ENCODE measurements at regions not wholly inside any gene's neighbourhood (a gene's known extent, or its start where the extent isn't known, plus 50 kb on each side); places are given as distances from the start of the nearest gene placed in this dataset.

- H3K27ac ChIP-seq = no peak overlapping the region
- ChIA-PET POLR2A (ENCODE audit: low non-redundant PET) (no interaction called here), CTCF (no interaction called here)
- DNase-seq (ENCODE audit: low spot score) = peak; percentile 38
- no peak for TF ChIP-seq CTCF (conservative IDR thresholded peaks at IDR 0.05; ENCODE audit: low read depth)
Measured at GRCh38 chr5:3531320-3531986, 64.2 kb upstream of the IRX1 start.

- no peak overlapping the region for H3K27ac ChIP-seq
- POLR2A ChIA-PET (ENCODE audit: low non-redundant PET) = no interaction called here
- no peak for DNase-seq (ENCODE audit: low spot score)
- CTCF ChIA-PET = no interaction called here
- TF ChIP-seq CTCF (conservative IDR thresholded peaks at IDR 0.05; ENCODE audit: low read depth) = no peak
Measured at GRCh38 chr5:3530251-3530650, 65.4 kb upstream of the IRX1 start.

GRCh38 chr5:3526551-3527185 lies 69.0 kb upstream of the IRX1 start:
- TF ChIP-seq CTCF (conservative IDR thresholded peaks at IDR 0.05; ENCODE audit: low read depth) = no peak
- CTCF ChIA-PET = no interaction called here
- no peak for DNase-seq (ENCODE audit: low spot score)
- no peak overlapping the region for H3K27ac ChIP-seq
- POLR2A ChIA-PET (ENCODE audit: low non-redundant PET) = no interaction called here

- CTCF ChIA-PET = no interaction called here
- POLR2A ChIA-PET (ENCODE audit: low non-redundant PET) = no interaction called here
- TF ChIP-seq CTCF (conservative IDR thresholded peaks at IDR 0.05; ENCODE audit: low read depth) = no peak
- no peak for DNase-seq (ENCODE audit: low spot score)
- H3K27ac ChIP-seq = no peak overlapping the region
Measured at GRCh38 chr5:3522491-3522890, 73.1 kb upstream of the IRX1 start.

GRCh38 chr5:3518576-3518975 lies 77.1 kb upstream of the IRX1 start:
- no peak for TF ChIP-seq CTCF (conservative IDR thresholded peaks at IDR 0.05; ENCODE audit: low read depth)
- ChIA-PET POLR2A (ENCODE audit: low non-redundant PET) (no interaction called here), CTCF (no interaction called here)
- DNase-seq (ENCODE audit: low spot score) = no peak
- no peak overlapping the region for H3K27ac ChIP-seq

- no peak for TF ChIP-seq CTCF (conservative IDR thresholded peaks at IDR 0.05; ENCODE audit: low read depth)
- POLR2A ChIA-PET (ENCODE audit: low non-redundant PET) = no interaction called here
- CTCF ChIA-PET = no interaction called here
- no peak overlapping the region for H3K27ac ChIP-seq
- no peak for DNase-seq (ENCODE audit: low spot score)
Measured at GRCh38 chr5:3518051-3518450, 77.6 kb upstream of the IRX1 start.
